GM18507 (cell line): ENCODE measurements at regions not wholly inside any gene's neighbourhood (a gene's known extent, or its start where the extent isn't known, plus 50 kb on each side); places are given as distances from the start of the nearest gene placed in this dataset.
A peak's percentile ranks its signal among the peaks of the same experiment; 100 is the strongest.

ENCODE experiments used
- DNase-seq: peaks from one replicate; pipeline ENCODE4 v3.0.0; 2011; ENCODE audit warnings: low read depth; ENCODE audit not compliant: insufficient read length; ENCODE audit errors: extremely low spot score
- FAIRE-seq: peaks from 2 replicates; lab custom pipeline; 2011; peaks lifted over from hg19 to GRCh38; lab: Jason Lieb, UNC

- DNase-seq: no peak
- no peak for FAIRE-seq
Measured at GRCh38 chr18:5091741-5092140, 105.3 kb downstream of the AKAIN1 start.

DNA sequence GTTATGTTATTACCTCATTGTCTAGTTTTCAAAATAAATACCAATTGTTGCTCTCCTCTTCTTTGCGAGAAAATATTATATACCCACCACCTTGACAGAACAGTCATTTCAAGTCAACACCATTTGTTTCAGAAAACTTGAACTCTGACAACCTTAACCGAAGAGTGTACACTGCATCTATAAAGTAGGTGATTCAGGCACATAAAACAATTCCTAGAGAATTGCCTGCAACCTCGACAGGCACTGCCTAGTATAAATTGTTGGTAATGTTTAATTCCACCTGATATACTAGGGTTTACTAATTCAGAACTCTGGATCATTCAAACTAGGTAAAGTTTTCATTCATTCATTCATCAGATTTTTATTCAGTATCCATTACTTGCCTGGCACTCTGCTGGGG, 121.8 kb downstream of the AKAIN1 start:
- FAIRE-seq (no peak), DNase-seq (no peak)

DNA sequence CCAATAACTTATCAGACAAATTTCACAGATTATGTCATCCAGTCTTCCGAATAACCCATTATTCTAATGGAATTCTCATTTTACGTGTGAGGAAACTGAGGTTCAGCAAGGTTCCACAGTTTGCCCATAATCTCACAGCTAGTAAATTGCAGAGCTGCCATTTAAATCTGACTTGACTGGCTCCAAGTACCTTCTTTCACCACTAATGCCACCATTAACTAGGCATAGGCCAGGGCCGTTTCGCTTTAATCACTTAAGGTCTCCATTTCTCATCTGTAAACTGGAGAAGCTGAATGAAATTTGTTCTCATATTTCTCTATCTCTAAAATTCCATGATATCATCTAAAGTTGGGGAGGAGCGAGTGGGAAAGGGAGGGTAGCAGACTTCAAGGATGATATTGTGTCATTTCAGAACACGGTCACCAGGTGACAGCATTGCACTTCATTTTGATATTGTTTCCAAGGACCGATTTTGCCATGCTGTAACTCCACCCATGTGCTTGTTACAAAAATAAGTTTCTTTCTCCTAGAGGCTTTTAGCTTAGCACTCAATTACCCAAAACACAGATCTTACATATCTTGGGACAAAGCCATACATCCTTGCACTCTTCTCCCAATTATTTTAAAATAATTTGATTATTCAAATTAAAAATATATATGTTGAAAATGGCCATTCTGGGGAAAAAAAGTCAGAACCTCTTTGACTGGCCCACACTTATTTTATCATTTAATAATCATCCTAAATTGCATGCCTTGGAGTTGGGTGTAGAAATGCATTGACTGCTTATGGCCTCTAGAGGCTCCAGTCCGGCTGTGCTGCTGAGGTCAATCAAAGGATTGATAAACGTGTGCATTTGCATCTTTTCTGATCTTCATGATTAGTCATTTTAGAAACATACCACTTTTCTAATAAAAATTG, 123.8 kb downstream of the AKAIN1 start:
- DNase-seq (peak; percentile 2), FAIRE-seq (peak; percentile 26)

DNA sequence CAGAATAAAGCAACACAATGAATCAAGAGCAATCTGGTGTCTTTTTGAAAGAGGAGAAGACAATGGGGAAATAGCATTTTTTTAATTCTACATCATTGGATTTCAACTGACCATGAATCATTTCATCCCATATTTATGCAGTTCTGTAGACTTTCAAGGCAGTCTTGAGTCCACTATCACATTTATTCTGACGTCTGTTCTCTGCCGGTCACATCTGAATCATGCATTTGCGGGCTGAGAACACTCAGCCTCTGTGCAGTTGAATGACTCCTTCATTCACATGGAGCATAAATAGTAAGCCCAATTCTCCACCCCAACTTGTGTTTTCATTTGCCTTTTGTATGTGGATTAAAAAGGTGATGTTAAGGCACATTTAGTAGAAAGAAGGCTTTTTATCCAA, 128.2 kb downstream of the AKAIN1 start:
- FAIRE-seq: no peak
- no peak for DNase-seq

DNA sequence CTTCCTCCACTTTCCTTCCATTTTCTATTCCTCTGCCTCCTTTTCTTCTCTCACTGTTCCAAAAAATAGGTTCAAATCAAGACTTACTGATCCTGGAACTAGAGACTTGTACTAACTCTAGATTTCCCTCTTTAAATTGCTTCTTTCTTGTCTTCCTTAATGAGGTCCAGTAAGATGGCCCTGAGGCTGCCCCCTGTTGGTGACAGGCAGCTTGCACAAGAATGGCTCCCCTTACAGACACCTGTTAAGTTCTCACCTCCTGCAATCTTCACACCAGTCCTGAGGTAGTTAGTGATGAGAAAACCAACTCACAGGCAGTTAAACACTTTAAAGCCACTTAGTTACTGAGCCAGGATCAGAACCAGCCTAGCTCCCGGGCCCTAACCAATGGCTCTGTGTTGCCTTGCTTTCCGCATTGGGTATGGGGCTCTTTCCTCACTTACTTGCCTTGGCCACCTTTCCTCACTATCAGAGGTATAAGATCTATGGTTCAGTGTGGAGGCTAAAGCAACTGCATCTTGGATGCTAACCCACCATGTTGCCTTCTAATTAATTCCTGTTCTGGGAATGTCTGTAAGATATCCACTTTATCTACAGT, 130.6 kb downstream of the AKAIN1 start:
- no peak for FAIRE-seq

DNA sequence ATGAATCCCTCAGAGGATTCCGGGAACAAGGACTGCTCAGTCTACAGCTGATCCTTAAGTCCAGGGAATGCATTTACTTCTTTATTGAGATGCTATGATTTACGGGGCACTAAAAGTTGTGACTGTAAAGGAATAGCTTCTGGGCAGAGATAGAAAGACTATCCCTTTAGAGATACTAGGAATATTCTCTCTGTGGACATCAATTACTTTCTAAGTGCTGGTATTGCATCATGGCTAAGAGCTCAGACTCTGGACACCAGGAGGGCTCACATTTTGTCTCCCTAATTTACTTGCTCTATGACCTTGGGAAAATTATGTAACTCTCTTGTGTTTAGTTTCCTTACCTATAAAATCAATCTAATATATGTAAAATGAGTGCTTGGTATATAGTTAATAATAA, 131.4 kb downstream of the AKAIN1 start:
- DNase-seq (no peak), FAIRE-seq (no peak)

More for the DNA sequence above, 130.6 kb downstream of the AKAIN1 start:
- DNase-seq: no peak

GRCh38 chr18:5064841-5065370, 132.2 kb downstream of the AKAIN1 start:
- DNase-seq (no peak), FAIRE-seq (no peak)

DNA sequence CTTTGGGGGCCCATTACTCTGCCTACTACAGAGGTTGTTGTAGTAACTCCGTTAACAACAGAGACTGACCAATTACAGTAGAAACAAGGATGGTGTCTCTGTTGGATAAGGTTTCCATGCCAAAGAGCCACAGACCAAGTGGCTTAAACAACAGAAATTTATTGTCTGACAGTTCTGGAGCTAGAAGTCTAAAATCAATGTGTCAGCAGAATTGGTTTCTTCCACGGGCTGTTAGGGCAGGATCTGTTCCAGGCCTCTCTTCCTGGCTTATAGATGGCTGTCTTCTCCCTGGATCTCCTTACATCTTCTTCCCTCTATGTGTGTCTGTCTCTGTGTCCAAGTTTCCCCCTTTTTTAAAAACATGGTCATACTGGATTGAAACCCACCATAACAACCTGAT, 135.3 kb downstream of the AKAIN1 start:
- FAIRE-seq: no peak
- no peak for DNase-seq

DNA sequence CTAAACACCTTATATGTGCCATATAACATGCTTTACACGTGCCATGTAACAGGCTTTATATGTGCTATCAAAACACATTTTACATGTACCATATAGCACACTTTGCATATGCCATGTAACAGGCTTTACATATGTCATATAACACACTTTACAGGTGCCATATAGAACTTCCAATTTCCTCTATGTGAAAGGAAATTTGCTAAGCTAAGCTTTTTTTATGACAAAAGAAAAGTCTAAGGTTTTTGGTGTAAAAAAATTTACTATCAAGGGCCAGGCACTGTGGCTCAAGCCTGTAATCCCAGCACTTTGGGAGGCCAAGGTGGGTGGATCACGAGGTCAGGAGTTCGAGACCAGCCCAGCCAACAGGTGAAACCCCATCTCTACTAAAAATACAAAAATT, 136.5 kb downstream of the AKAIN1 start:
- DNase-seq: no peak
- FAIRE-seq: no peak

GRCh38 chr18:5059696-5060032, 137.4 kb downstream of the AKAIN1 start:
- DNase-seq (no peak), FAIRE-seq (no peak)

DNA sequence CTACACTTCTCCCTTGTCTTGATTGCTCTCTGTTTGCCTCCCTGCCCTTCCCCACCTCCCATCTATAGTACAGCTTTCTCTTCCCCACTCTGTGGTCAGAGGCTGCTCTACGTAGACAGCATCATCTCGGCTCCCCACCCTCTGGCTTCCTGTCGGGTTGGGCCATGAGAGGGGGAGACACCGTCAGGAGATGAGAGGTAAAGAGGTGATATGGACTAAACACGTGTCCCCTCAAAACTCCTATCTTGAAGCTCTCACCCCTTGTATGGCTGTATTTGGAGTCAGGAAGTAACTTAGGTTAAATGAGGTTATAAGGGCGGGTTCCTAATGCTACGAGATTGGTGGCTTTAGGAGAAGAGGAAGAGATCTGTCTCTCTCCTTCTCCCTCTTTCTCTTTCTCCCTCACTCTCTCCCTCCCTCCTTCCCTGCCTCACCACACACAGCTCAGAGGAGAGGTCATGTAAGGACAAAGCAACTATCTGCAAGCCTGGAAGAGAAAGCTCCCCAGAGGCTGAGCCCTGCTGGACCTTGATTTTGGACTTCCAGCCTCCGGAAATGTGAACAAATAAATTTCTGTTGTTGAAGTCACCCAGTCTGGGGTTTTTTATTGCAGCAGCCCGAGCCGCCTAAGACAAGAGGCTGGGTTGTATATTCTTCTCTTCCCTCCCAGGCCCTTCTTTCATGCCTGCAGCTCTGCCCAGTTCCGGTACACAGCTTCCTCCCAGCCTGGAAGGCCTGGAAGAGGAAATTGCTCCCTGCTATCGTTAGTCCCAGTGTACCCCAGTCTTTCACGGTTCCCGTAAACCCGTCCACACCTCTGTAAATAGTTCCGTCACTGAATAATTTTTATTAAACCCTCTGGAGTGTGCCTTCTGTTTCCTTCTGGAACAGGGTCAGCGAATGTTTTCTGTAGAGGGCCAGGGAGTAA, 138.0 kb downstream of the AKAIN1 start:
- FAIRE-seq: no peak
- DNase-seq: no peak

- DNase-seq (peak; percentile 25), FAIRE-seq (peak; percentile 82)
Measured at GRCh38 chr18:5057386-5058348, 139.4 kb downstream of the AKAIN1 start.

DNA sequence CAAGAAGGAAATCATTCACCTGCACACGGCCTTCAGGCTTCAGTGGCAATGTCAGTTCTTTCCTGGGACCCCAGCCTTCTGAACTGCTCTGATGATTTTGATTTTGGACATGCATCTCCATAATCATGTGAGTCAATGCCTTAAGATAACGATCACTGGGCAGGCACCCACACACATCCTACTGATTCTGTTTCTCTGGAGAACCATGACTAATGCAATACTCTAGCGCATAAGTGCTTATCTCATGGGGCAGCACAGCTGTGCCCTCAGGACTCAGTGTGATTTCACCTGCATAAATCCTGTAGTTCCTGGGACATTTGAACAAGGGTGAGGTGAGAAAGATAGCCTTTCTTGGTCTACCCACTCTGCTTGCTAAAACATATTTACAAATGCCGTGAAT, 144.6 kb downstream of the AKAIN1 start:
- DNase-seq (no peak), FAIRE-seq (no peak)

GRCh38 chr18:5051207-5051606, 145.8 kb downstream of the AKAIN1 start:
- FAIRE-seq: no peak
- DNase-seq: no peak

- FAIRE-seq (no peak), DNase-seq (no peak)
Measured at GRCh38 chr18:5049124-5049523, 147.9 kb downstream of the AKAIN1 start.

- FAIRE-seq: no peak
- DNase-seq: no peak
Measured at GRCh38 chr18:5040476-5040875, 156.6 kb downstream of the AKAIN1 start.

GRCh38 chr18:5036523-5036922, 160.5 kb downstream of the AKAIN1 start:
- no peak for FAIRE-seq
- no peak for DNase-seq

- DNase-seq (no peak), FAIRE-seq (no peak)
Measured at GRCh38 chr18:5031216-5031615, 165.8 kb downstream of the AKAIN1 start.

GRCh38 chr18:5030636-5031035, 166.4 kb downstream of the AKAIN1 start:
- DNase-seq (no peak), FAIRE-seq (no peak)
